ENCODE measurements at regions not wholly inside any gene's neighbourhood (a gene's known extent, or its start where the extent isn't known, plus 50 kb on each side); places are given as distances from the start of the nearest gene placed in this dataset.

DNA sequence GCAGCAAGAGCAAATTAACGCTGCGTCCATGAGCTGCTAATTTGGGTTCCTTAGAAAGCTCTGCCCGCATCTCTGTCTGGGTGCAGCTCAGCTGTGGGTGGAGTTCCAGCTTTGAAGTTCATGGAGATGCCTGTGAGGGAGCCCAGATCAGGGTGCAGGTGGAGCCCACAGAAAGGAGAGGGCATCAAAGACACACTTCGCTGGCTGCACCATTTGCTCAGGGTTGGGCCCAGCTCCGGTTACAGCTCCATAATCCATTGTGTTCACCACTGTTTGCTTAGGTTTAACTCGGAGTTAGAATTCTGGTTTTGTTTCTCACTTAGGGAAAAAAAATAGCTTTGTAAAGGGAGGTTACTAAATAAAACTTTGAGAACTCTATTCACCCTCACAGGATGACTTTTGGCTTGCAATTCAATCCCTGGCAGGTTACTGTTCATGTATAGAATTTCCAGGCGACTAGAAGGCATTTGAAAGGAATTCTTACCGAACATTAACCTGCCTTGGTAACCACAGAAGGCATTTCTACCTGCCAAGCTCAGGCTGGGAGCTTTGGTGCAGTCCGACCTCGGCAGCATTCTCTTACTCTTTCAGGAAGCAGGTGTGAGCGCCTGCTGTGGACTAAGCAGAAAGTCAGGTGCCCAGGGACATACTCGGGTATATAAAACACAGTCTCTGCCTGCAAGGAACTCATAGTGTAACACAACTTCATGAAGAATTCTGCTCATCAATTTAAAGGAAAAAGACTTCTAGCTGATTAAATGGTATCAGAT lies 179.5 kb upstream of the RNF32 start:
- Histone ChIP-seq H2AFZ (ENCODE audit: low read depth, low read length) (no peak overlapping the region), H3K4ac (ENCODE audit: low read depth in 1 of 2, low read length in 2 of 2) (no peak overlapping the region), H3K23ac (ENCODE audit: low read length in 2 of 2) (no peak overlapping the region), H3K36me3 (ENCODE audit: control insufficient read depth in 1 of 2, insufficient read depth in 2 of 2, low read depth in 1 of 2, low read length in 2 of 2) (no peaks in the 10 kb centered on the region), H3K14ac (ENCODE audit: low read length in 2 of 2) (no peak overlapping the region), H3K27ac (ENCODE audit: low read length, poor library complexity, severe bottlenecking) (no peak overlapping the region), H3K4me1 (ENCODE audit: control insufficient read depth, insufficient read depth, low read depth, low read length) (no peaks in the 10 kb centered on the region), H2AK5ac (ENCODE audit: low read length, severe bottlenecking) (no peak overlapping the region), H2BK15ac (ENCODE audit: low read depth, poor library complexity, severe bottlenecking) (no peak overlapping the region), H3K9me3 (ENCODE audit: control insufficient read depth, low read length) (peaks cover 9% of the 10 kb centered on the region), H3K18ac (ENCODE audit: low read depth in 1 of 2, low read length in 2 of 2) (no peak overlapping the region), H2BK12ac (ENCODE audit: low read length in 2 of 2) (no peak overlapping the region), H4K91ac (ENCODE audit: low read length) (no peak overlapping the region), H3K4me3 (ENCODE audit: insufficient read depth in 1 of 2, low read depth in 1 of 2, low read length in 2 of 2) (no peak overlapping the region), H3K9ac (ENCODE audit: low read length) (no peak overlapping the region), H2BK5ac (ENCODE audit: low read depth, low read length, poor library complexity, severe bottlenecking) (no peak overlapping the region), H4K8ac (ENCODE audit: low read length) (no peak overlapping the region), H3K79me1 (replicated peaks; ENCODE audit: low read length, poor library complexity, severe bottlenecking) (no peaks in the 10 kb centered on the region), H3K27me3 (ENCODE audit: control insufficient read depth in 1 of 2, insufficient read depth in 1 of 2, low read length in 2 of 2) (no peaks in the 10 kb centered on the region), H2BK120ac (ENCODE audit: low read depth, low read length) (no peak overlapping the region), H3K4me2 (ENCODE audit: low read length, poor library complexity, severe bottlenecking) (no peak overlapping the region)
- 78% methylated on average over 10 of the region's 12 CpGs for WGBS
- DNase-seq = no peak

DNA sequence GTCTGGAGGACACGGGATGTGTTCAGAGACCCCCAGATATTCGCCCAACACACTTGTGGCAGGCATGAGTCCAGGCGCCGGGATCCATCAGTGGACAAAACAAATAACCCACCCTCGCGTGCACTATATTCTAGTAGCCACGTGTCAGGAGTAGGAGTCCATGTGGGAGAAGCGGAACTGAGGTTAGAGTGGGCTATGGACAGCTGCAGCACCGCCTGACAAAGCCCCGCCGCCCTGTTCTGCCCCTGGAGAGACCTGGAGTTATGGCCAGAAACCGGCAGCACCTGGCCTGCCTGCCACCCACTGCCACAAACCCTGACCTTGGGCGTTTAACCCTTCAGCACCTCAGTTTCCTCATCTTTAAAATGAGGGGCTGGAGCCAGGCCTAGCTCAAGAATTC lies 181.0 kb upstream of the RNF32 start:
- no peak overlapping the region for H3K14ac ChIP-seq (ENCODE audit: low read length in 2 of 2)
- DNase-seq = no peak
- H2BK120ac ChIP-seq (ENCODE audit: low read depth, low read length) = no peak overlapping the region
- no peaks in the 10 kb centered on the region for H3K27me3 ChIP-seq (ENCODE audit: control insufficient read depth in 1 of 2, insufficient read depth in 1 of 2, low read length in 2 of 2)
- H2AK5ac ChIP-seq (ENCODE audit: low read length, severe bottlenecking) = no peak overlapping the region
- 81% methylated on average over 11 of the region's 13 CpGs for WGBS
- H4K91ac ChIP-seq (ENCODE audit: low read length) = no peak overlapping the region
- no peak overlapping the region for H3K4ac ChIP-seq (ENCODE audit: low read depth in 1 of 2, low read length in 2 of 2)
- H2BK5ac ChIP-seq (ENCODE audit: low read depth, low read length, poor library complexity, severe bottlenecking) = no peak overlapping the region
- H3K36me3 ChIP-seq (ENCODE audit: control insufficient read depth in 1 of 2, insufficient read depth in 2 of 2, low read depth in 1 of 2, low read length in 2 of 2) = no peaks in the 10 kb centered on the region
- H3K79me1 ChIP-seq (replicated peaks; ENCODE audit: low read length, poor library complexity, severe bottlenecking) = no peaks in the 10 kb centered on the region
- H4K8ac ChIP-seq (ENCODE audit: low read length) = no peak overlapping the region
- H3K9me3 ChIP-seq (ENCODE audit: control insufficient read depth, low read length) = peaks cover 9% of the 10 kb centered on the region
- no peak overlapping the region for H3K23ac ChIP-seq (ENCODE audit: low read length in 2 of 2)
- H3K4me1 ChIP-seq (ENCODE audit: control insufficient read depth, insufficient read depth, low read depth, low read length) = no peaks in the 10 kb centered on the region
- no peak overlapping the region for H3K18ac ChIP-seq (ENCODE audit: low read depth in 1 of 2, low read length in 2 of 2)
- H2AFZ ChIP-seq (ENCODE audit: low read depth, low read length) = no peak overlapping the region
- H3K9ac ChIP-seq (ENCODE audit: low read length) = no peak overlapping the region
- H3K4me3 ChIP-seq (ENCODE audit: insufficient read depth in 1 of 2, low read depth in 1 of 2, low read length in 2 of 2) = no peak overlapping the region
- no peak overlapping the region for H3K27ac ChIP-seq (ENCODE audit: low read length, poor library complexity, severe bottlenecking)
- H2BK15ac ChIP-seq (ENCODE audit: low read depth, poor library complexity, severe bottlenecking) = no peak overlapping the region
- no peak overlapping the region for H2BK12ac ChIP-seq (ENCODE audit: low read length in 2 of 2)
- no peak overlapping the region for H3K4me2 ChIP-seq (ENCODE audit: low read length, poor library complexity, severe bottlenecking)

DNA sequence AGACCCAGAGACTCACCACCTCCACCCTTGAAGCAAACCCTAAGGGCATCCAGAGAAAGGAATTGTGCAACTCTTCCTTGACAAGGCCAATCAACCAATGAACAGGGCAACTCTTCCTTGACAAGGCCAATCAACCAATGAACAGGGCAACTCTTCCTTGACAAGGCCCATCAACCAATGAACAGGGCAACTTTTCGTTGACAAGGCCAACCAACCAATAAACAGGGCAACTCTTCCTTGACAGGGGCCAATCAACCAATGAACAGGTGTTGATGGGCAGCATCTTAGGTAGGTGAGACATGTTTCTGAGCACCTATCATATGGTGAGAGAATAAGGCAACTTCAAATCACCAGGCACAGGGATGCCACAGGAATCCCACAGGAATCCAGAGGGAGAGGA lies 181.5 kb upstream of the RNF32 start:
- H3K14ac ChIP-seq (ENCODE audit: low read length in 2 of 2) = no peak overlapping the region
- no peaks in the 10 kb centered on the region for H3K4me1 ChIP-seq (ENCODE audit: control insufficient read depth, insufficient read depth, low read depth, low read length)
- H2BK5ac ChIP-seq (ENCODE audit: low read depth, low read length, poor library complexity, severe bottlenecking) = no peak overlapping the region
- no peak overlapping the region for H4K91ac ChIP-seq (ENCODE audit: low read length)
- peaks cover 9% of the 10 kb centered on the region for H3K9me3 ChIP-seq (ENCODE audit: control insufficient read depth, low read length)
- H2AK5ac ChIP-seq (ENCODE audit: low read length, severe bottlenecking) = no peak overlapping the region
- H2BK15ac ChIP-seq (ENCODE audit: low read depth, poor library complexity, severe bottlenecking) = no peak overlapping the region
- no peak overlapping the region for H3K18ac ChIP-seq (ENCODE audit: low read depth in 1 of 2, low read length in 2 of 2)
- WGBS = 22% methylated on average over 1 of the region's 1 CpG
- no peak overlapping the region for H4K8ac ChIP-seq (ENCODE audit: low read length)
- H3K27ac ChIP-seq (ENCODE audit: low read length, poor library complexity, severe bottlenecking) = no peak overlapping the region
- no peak overlapping the region for H3K4me2 ChIP-seq (ENCODE audit: low read length, poor library complexity, severe bottlenecking)
- no peak overlapping the region for H3K9ac ChIP-seq (ENCODE audit: low read length)
- H2AFZ ChIP-seq (ENCODE audit: low read depth, low read length) = no peak overlapping the region
- no peaks in the 10 kb centered on the region for H3K79me1 ChIP-seq (replicated peaks; ENCODE audit: low read length, poor library complexity, severe bottlenecking)
- no peak overlapping the region for H2BK12ac ChIP-seq (ENCODE audit: low read length in 2 of 2)
- H3K4me3 ChIP-seq (ENCODE audit: insufficient read depth in 1 of 2, low read depth in 1 of 2, low read length in 2 of 2) = no peak overlapping the region
- no peak for DNase-seq
- no peaks in the 10 kb centered on the region for H3K36me3 ChIP-seq (ENCODE audit: control insufficient read depth in 1 of 2, insufficient read depth in 2 of 2, low read depth in 1 of 2, low read length in 2 of 2)
- no peaks in the 10 kb centered on the region for H3K27me3 ChIP-seq (ENCODE audit: control insufficient read depth in 1 of 2, insufficient read depth in 1 of 2, low read length in 2 of 2)
- no peak overlapping the region for H3K23ac ChIP-seq (ENCODE audit: low read length in 2 of 2)
- H2BK120ac ChIP-seq (ENCODE audit: low read depth, low read length) = no peak overlapping the region
- no peak overlapping the region for H3K4ac ChIP-seq (ENCODE audit: low read depth in 1 of 2, low read length in 2 of 2)

DNA sequence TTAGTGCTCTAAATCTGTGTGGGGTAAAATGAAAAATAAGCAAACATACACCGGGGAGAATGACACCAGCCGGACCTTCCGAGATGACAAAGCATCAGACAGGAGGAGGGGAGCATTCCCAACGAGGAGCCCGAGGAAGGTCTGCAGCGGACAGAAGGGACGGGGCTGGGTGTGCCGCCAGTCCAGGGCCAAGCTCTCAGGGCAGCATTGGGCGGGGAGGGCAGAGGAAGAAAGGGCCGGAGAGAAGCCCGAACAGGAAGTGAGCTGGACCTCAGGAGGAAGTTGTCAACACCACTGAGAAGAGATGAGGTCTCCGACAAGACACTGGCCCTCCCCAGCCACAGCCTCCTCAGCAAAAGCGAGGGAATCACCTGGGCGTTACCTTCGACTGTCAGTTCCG lies 182.6 kb upstream of the RNF32 start:
- no peak overlapping the region for H2AFZ ChIP-seq (ENCODE audit: low read depth, low read length)
- no peak overlapping the region for H3K14ac ChIP-seq (ENCODE audit: low read length in 2 of 2)
- no peak overlapping the region for H3K4me2 ChIP-seq (ENCODE audit: low read length, poor library complexity, severe bottlenecking)
- no peak overlapping the region for H2BK120ac ChIP-seq (ENCODE audit: low read depth, low read length)
- H3K4me3 ChIP-seq (ENCODE audit: insufficient read depth in 1 of 2, low read depth in 1 of 2, low read length in 2 of 2) = no peak overlapping the region
- H2AK5ac ChIP-seq (ENCODE audit: low read length, severe bottlenecking) = no peak overlapping the region
- no peak overlapping the region for H2BK15ac ChIP-seq (ENCODE audit: low read depth, poor library complexity, severe bottlenecking)
- no peak overlapping the region for H2BK5ac ChIP-seq (ENCODE audit: low read depth, low read length, poor library complexity, severe bottlenecking)
- H2BK12ac ChIP-seq (ENCODE audit: low read length in 2 of 2) = no peak overlapping the region
- peaks cover 9% of the 10 kb centered on the region for H3K9me3 ChIP-seq (ENCODE audit: control insufficient read depth, low read length)
- no peak overlapping the region for H4K91ac ChIP-seq (ENCODE audit: low read length)
- no peak overlapping the region for H3K27ac ChIP-seq (ENCODE audit: low read length, poor library complexity, severe bottlenecking)
- no peak overlapping the region for H3K4ac ChIP-seq (ENCODE audit: low read depth in 1 of 2, low read length in 2 of 2)
- whole genome bisulfite sequencing = 85% methylated on average over 16 of the region's 16 CpGs
- H3K36me3 ChIP-seq (ENCODE audit: control insufficient read depth in 1 of 2, insufficient read depth in 2 of 2, low read depth in 1 of 2, low read length in 2 of 2) = no peaks in the 10 kb centered on the region
- H3K4me1 ChIP-seq (ENCODE audit: control insufficient read depth, insufficient read depth, low read depth, low read length) = no peaks in the 10 kb centered on the region
- no peak overlapping the region for H3K9ac ChIP-seq (ENCODE audit: low read length)
- DNase-seq = no peak
- H3K23ac ChIP-seq (ENCODE audit: low read length in 2 of 2) = no peak overlapping the region
- no peaks in the 10 kb centered on the region for H3K27me3 ChIP-seq (ENCODE audit: control insufficient read depth in 1 of 2, insufficient read depth in 1 of 2, low read length in 2 of 2)
- H4K8ac ChIP-seq (ENCODE audit: low read length) = no peak overlapping the region
- no peaks in the 10 kb centered on the region for H3K79me1 ChIP-seq (replicated peaks; ENCODE audit: low read length, poor library complexity, severe bottlenecking)
- no peak overlapping the region for H3K18ac ChIP-seq (ENCODE audit: low read depth in 1 of 2, low read length in 2 of 2)

Measured in mesenchymal stem cell (in vitro differentiated cells and primary cell).